ENCODE measurements at regions not wholly inside any gene's neighbourhood (a gene's known extent, or its start where the extent isn't known, plus 50 kb on each side); places are given as distances from the start of the nearest gene placed in this dataset.

DNA sequence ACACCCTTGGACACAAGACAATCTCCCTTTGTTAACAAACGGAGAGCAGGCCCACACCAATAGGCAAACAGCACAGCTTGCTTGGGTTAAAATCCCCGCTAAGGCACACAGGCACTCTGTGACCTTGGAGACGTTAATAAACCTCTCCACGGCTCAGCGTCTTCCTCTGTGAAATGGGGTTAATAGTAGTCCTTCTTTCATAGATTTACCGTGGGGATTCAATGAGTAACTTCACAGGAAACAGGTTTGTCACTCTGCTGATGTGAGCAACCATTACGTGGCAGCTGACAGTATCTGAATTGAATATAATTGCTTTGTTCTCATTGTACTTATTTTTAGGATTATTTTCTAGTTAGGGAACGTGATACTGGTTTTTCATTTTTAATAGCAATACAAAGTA is 65.2 kb upstream of the ADRA1B start:
- TF ChIP-seq, protein P1, sequence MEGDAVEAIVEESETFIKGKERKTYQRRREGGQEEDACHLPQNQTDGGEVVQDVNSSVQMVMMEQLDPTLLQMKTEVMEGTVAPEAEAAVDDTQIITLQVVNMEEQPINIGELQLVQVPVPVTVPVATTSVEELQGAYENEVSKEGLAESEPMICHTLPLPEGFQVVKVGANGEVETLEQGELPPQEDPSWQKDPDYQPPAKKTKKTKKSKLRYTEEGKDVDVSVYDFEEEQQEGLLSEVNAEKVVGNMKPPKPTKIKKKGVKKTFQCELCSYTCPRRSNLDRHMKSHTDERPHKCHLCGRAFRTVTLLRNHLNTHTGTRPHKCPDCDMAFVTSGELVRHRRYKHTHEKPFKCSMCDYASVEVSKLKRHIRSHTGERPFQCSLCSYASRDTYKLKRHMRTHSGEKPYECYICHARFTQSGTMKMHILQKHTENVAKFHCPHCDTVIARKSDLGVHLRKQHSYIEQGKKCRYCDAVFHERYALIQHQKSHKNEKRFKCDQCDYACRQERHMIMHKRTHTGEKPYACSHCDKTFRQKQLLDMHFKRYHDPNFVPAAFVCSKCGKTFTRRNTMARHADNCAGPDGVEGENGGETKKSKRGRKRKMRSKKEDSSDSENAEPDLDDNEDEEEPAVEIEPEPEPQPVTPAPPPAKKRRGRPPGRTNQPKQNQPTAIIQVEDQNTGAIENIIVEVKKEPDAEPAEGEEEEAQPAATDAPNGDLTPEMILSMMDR (IDR thresholded peaks at IDR 0.05): no peak
- TF ChIP-seq POLR2AphosphoS5 (IDR thresholded peaks at IDR 0.05): no peak
